ENCODE measurements at regions not wholly inside any gene's neighbourhood (a gene's known extent, or its start where the extent isn't known, plus 50 kb on each side); places are given as distances from the start of the nearest gene placed in this dataset.

DNA sequence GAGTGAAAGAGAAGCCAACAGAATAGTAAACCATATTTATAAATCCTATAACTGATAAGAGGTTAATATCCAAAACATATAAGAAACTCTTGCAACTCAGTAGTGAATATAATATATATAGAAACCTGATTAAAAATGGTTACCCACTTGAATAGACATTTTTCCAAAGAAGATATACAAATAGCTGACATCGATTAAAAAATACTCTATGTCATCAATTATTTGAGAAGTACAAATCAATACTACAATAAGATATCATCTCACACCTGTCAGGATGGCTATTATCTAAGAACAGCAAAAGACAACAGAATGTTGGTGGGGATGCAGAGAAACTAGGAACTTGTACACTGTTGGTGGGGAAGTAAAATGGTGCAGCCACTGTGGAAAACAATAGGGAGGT, 254.4 kb downstream of the PPARGC1A start:
- Mint-ChIP-seq H3K27me3 (no peaks in the 10 kb centered on the region), H3K9me3 (peaks cover 6% of the 10 kb centered on the region), H3K36me3 (ENCODE audit: low read depth) (no peaks in the 10 kb centered on the region), H3K27ac (no peak overlapping the region), H3K4me1 (no peaks in the 10 kb centered on the region), H3K4me3 (no peak overlapping the region)
- intact Hi-C loops (cut with micrococcal nuclease): no loop called here
- ChIA-PET CTCF (no interaction called here), POLR2A (no interaction called here)
- TF ChIP-seq, protein P1, sequence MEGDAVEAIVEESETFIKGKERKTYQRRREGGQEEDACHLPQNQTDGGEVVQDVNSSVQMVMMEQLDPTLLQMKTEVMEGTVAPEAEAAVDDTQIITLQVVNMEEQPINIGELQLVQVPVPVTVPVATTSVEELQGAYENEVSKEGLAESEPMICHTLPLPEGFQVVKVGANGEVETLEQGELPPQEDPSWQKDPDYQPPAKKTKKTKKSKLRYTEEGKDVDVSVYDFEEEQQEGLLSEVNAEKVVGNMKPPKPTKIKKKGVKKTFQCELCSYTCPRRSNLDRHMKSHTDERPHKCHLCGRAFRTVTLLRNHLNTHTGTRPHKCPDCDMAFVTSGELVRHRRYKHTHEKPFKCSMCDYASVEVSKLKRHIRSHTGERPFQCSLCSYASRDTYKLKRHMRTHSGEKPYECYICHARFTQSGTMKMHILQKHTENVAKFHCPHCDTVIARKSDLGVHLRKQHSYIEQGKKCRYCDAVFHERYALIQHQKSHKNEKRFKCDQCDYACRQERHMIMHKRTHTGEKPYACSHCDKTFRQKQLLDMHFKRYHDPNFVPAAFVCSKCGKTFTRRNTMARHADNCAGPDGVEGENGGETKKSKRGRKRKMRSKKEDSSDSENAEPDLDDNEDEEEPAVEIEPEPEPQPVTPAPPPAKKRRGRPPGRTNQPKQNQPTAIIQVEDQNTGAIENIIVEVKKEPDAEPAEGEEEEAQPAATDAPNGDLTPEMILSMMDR (IDR thresholded peaks at IDR 0.05): no peak
- no peak for DNase-seq
- no peak for ATAC-seq (ENCODE audit: low read depth)

- ATAC-seq (ENCODE audit: low read depth) (no peak), DNase-seq (no peak)
- intact Hi-C loops (cut with micrococcal nuclease): no loop called here
- Mint-ChIP-seq H3K36me3 (ENCODE audit: low read depth) (no peaks in the 10 kb centered on the region), H3K4me1 (no peaks in the 10 kb centered on the region), H3K4me3 (no peak overlapping the region), H3K27ac (no peak overlapping the region), H3K9me3 (peaks cover 2% of the 10 kb centered on the region), H3K27me3 (no peaks in the 10 kb centered on the region)
- CTCF ChIA-PET: no interaction called here
- TF ChIP-seq, protein P1 (IDR thresholded peaks at IDR 0.05): no peak
- POLR2A ChIA-PET: no interaction called here
Observed at GRCh38 chr4:23631255-23631950, 258.4 kb downstream of the PPARGC1A start.

GRCh38 chr4:23630110-23630509, 259.7 kb downstream of the PPARGC1A start:
- ATAC-seq (ENCODE audit: low read depth): no peak

DNA sequence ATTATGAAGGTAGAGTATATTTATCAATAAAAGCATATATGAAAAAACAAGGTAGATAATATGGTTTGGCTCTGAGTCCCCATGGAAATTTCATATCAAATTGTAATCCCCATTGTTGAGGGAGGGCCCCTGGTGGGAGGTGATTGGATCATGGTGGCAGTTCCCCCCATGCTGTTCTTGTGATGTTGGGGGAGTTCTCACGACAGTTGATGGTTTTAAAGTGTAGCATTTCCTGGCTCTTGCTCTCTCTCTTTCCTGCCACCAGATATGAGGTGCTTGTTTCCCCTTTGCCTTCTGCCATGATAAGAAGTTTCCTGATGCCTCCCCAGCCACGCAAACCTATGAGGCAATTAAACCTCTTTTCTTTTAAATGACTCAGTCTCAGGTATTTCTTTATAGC, 260.4 kb downstream of the PPARGC1A start:
- DNase-seq (no peak), ATAC-seq (ENCODE audit: low read depth) (no peak)
- Mint-ChIP-seq H3K4me1 (no peaks in the 10 kb centered on the region), H3K27me3 (no peaks in the 10 kb centered on the region), H3K9me3 (peaks cover 4% of the 10 kb centered on the region), H3K36me3 (ENCODE audit: low read depth) (no peaks in the 10 kb centered on the region), H3K27ac (no peak overlapping the region), H3K4me3 (no peak overlapping the region)
- TF ChIP-seq, protein P1 (IDR thresholded peaks at IDR 0.05): no peak
- ChIA-PET CTCF (no interaction called here), POLR2A (no interaction called here)
- intact Hi-C loops (cut with micrococcal nuclease): no loop called here

More at GRCh38 chr4:23630110-23630509, 259.7 kb downstream of the PPARGC1A start:
- peaks cover 2% of the 10 kb centered on the region for H3K9me3 Mint-ChIP-seq
- no peak overlapping the region for H3K4me3 Mint-ChIP-seq
- intact Hi-C loops (cut with micrococcal nuclease): no loop called here
- TF ChIP-seq, protein P1 (IDR thresholded peaks at IDR 0.05): no peak
- H3K4me1 Mint-ChIP-seq: no peaks in the 10 kb centered on the region
- DNase-seq: no peak
- no peak overlapping the region for H3K27ac Mint-ChIP-seq
- no peaks in the 10 kb centered on the region for H3K36me3 Mint-ChIP-seq (ENCODE audit: low read depth)
- ChIA-PET CTCF (no interaction called here), POLR2A (no interaction called here)
- no peaks in the 10 kb centered on the region for H3K27me3 Mint-ChIP-seq

DNA sequence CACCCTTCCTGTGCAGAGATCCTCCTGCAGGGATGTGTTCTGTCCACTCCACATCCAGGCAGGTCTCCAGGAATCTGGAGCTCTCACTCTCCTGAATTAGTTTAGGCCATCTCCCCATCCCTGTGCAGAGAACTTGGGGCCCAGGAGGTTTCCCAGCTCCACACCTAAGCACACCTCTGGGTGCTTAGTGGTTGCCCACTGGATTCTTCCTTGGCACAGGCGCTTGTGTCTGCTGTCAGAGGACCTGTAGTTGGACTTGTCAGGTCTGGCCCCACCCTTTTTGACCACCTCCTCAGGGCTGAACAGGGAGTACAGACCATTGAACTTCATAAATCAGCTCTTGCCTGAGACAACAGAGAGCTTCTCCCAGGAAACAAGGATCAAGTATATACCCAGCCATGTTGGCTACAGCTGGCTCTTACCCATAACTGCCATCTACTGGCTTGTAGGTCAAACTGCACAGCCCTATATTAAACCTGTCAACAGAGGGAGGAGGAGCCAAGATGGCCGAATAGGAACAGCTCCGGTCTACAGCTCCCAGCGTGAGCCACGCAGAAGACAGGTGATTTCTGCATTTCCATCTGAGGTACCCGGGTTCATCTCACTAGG, 275.5 kb downstream of the PPARGC1A start:
- no peaks in the 10 kb centered on the region for H3K9me3 Mint-ChIP-seq
- no peak overlapping the region for H3K27ac Mint-ChIP-seq
- intact Hi-C loops (cut with micrococcal nuclease): no loop called here
- ChIA-PET CTCF (no interaction called here), POLR2A (no interaction called here)
- H3K36me3 Mint-ChIP-seq (ENCODE audit: low read depth): no peaks in the 10 kb centered on the region
- TF ChIP-seq, protein P1 (IDR thresholded peaks at IDR 0.05): no peak
- no peaks in the 10 kb centered on the region for H3K4me1 Mint-ChIP-seq
- no peak for DNase-seq
- ATAC-seq (ENCODE audit: low read depth): no peak
- H3K4me3 Mint-ChIP-seq: no peak overlapping the region
- no peaks in the 10 kb centered on the region for H3K27me3 Mint-ChIP-seq

Data from activated B cell treated with CpG ODN at 0.5 μM for 24 hours (primary cell).